HEK293T (cell line): ENCODE measurements at regions not wholly inside any gene's neighbourhood (a gene's known extent, or its start where the extent isn't known, plus 50 kb on each side); places are given as distances from the start of the nearest gene placed in this dataset.
A peak's percentile ranks its signal among the peaks of the same experiment; 100 is the strongest.

Experiments used
- CTCF ChIA-PET: fragments of 350-600 bp; formaldehyde crosslinking; extraction: SDS; loops from one replicate; lab custom pipeline; 2021; ENCODE audit warnings: antibody characterized with exemption, inconsistent platforms; lab: Yijun Ruan, JAX
- POLR2A ChIA-PET: fragments of 350-600 bp; formaldehyde crosslinking; extraction: SDS; loops from one replicate; lab custom pipeline; 2020; ENCODE audit warnings: antibody characterized with exemption, inconsistent platforms; lab: Yijun Ruan, JAX
- DNase-seq: peaks from one replicate; pipeline ENCODE4 v3.0.0; 2012; ENCODE audit warnings: mixed read lengths; ENCODE audit errors: extremely low spot score
- ARNT ChIP-seq: fragments of 450-650 bp; IDR thresholded peaks from 2 replicates; pipeline ENCODE4 v1.6.1; 2017; ENCODE audit warnings: mild to moderate bottlenecking
- BHLHE40 ChIP-seq: fragments of 450-650 bp; IDR thresholded peaks from 2 replicates; pipeline ENCODE4 v1.6.1; 2016; ENCODE audit warnings: mild to moderate bottlenecking, moderate library complexity, borderline replicate concordance
- CTBP1 ChIP-seq: fragments of 450-650 bp; IDR thresholded peaks from 2 replicates; pipeline ENCODE4 v1.6.1; 2016; ENCODE audit warnings: borderline replicate concordance
- ELF4 ChIP-seq: fragments of 450-650 bp; IDR thresholded peaks from 2 replicates; pipeline ENCODE4 v1.6.1; 2017; ENCODE audit warnings: antibody characterized with exemption
- FOXA1 ChIP-seq: fragments of 450-650 bp; IDR thresholded peaks from 2 replicates; pipeline ENCODE4 v1.6.1; 2016; ENCODE audit warnings: mild to moderate bottlenecking
- FOXK2 ChIP-seq: fragments of 450-650 bp; IDR thresholded peaks from 2 replicates; pipeline ENCODE4 v1.6.1; 2016; ENCODE audit warnings: mild to moderate bottlenecking
- FOXM1 ChIP-seq: fragments of 450-650 bp; IDR thresholded peaks from 2 replicates; pipeline ENCODE4 v1.6.1; 2017; ENCODE audit warnings: mild to moderate bottlenecking, borderline replicate concordance
- HDGF ChIP-seq: fragments of 450-650 bp; IDR thresholded peaks from 2 replicates; pipeline ENCODE4 v1.6.1; 2017; ENCODE audit warnings: antibody characterized with exemption, borderline replicate concordance
- L3MBTL2 ChIP-seq: fragments of 450-650 bp; conservative IDR thresholded peaks from 2 replicates; pipeline ENCODE4 v1.6.1; 2016; ENCODE audit warnings: mild to moderate bottlenecking
- LEF1 ChIP-seq: fragments of 450-650 bp; IDR thresholded peaks from 2 replicates; pipeline ENCODE4 v1.6.1; 2017; ENCODE audit warnings: mild to moderate bottlenecking, borderline replicate concordance
- NFRKB ChIP-seq: fragments of 450-650 bp; IDR thresholded peaks from 2 replicates; pipeline ENCODE4 v1.6.1; 2016; ENCODE audit warnings: mild to moderate bottlenecking, moderate library complexity
- PKNOX1 ChIP-seq: fragments of 450-650 bp; IDR thresholded peaks from 2 replicates; pipeline ENCODE4 v1.6.1; 2016
- SP1 ChIP-seq: fragments of 450-650 bp; IDR thresholded peaks from 2 replicates; pipeline ENCODE4 v1.6.1; 2017
- SUZ12 ChIP-seq: fragments of 450-650 bp; IDR thresholded peaks from 2 replicates; pipeline ENCODE4 v1.6.1; 2016; ENCODE audit warnings: mild to moderate bottlenecking
- TARDBP ChIP-seq: fragments of 450-650 bp; IDR thresholded peaks from 2 replicates; pipeline ENCODE4 v1.6.1; 2016
- ZNF384 ChIP-seq: fragments of 450-650 bp; IDR thresholded peaks from 2 replicates; pipeline ENCODE4 v1.6.1; 2016

DNA sequence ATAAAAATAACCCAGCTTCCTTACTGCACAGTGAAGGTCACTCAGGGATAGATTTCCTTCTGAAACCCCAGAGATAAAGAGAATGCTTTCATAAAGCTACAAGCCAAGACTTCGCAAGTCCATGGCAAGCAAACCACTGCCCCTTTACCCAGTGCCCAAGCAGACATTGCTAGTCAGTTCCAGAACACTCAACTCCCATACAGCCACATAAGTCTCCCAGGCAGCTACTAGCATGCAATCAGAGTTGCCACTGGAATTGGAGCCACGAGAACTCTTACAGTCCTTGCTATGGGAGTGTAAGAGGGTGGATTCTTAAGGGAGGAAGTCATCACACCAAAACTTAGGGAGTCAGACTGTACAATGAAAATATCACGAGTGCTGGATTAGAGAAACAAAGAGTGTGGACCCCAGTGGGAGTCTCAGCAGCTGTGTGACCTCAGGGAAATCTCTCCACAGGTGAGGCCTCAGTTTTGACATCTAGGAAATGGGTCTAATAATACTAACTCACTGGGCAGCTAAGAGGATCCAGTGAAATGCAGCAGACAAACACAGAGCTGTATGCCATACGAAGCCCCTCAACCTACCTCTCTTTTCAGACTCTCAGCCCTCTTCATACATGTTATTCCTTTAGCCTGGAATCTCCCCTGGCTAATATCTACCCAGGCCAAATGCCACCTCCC lies 526.6 kb downstream of the MN1 start:
- no peak for TF ChIP-seq ELF4
- TF ChIP-seq SUZ12 = no peak
- no peak for TF ChIP-seq BHLHE40
- no peak for TF ChIP-seq NFRKB
- TF ChIP-seq ARNT = no peak
- no peak for TF ChIP-seq ZNF384
- no peak for TF ChIP-seq SP1
- no peak for TF ChIP-seq PKNOX1
- no peak for TF ChIP-seq FOXM1
- TF ChIP-seq FOXA1 = no peak
- no peak for TF ChIP-seq HDGF
- TF ChIP-seq L3MBTL2 = no peak
- no peak for TF ChIP-seq FOXK2
- no peak for TF ChIP-seq CTBP1
- TF ChIP-seq LEF1 = no peak
- no peak for TF ChIP-seq TARDBP
- CTCF ChIA-PET = no interaction called here
- POLR2A ChIA-PET = no interaction called here
- DNase-seq = no peak

DNA sequence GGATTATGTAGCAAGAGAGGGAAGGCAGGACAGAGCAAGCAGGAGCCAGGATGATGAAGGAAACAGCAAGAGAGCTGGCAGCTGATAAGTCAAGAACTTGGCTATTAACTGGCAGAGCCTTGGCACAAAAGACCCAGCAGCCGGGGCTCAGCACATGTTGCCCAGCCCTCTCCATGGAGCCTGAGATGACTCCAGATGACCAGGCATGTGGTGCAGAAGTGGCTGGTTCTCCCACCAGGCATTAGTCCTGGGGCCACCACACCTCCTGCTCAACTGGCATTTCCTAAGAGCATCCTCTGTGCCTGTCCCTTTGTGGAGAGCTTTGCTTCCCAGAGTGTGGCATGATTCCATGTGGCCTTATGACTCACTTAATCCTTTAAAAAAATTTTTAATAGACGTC lies 522.6 kb downstream of the MN1 start:
- no peak for TF ChIP-seq ARNT
- no peak for TF ChIP-seq BHLHE40
- TF ChIP-seq L3MBTL2 = no peak
- no peak for TF ChIP-seq ELF4
- TF ChIP-seq FOXK2 = no peak
- TF ChIP-seq ZNF384 = no peak
- no peak for TF ChIP-seq FOXA1
- no peak for TF ChIP-seq NFRKB
- TF ChIP-seq HDGF = no peak
- TF ChIP-seq CTBP1 = no peak
- no peak for TF ChIP-seq SUZ12
- no peak for TF ChIP-seq TARDBP
- TF ChIP-seq SP1 = no peak
- no peak for TF ChIP-seq LEF1
- TF ChIP-seq FOXM1 = no peak
- ChIA-PET POLR2A (no interaction called here), CTCF (no interaction called here)
- DNase-seq = no peak

- ChIA-PET CTCF (no interaction called here), POLR2A (no interaction called here)
- TF ChIP-seq SUZ12 (no peak), FOXK2 (no peak), ZNF384 (no peak), HDGF (no peak), ARNT (no peak), PKNOX1 (no peak), LEF1 (no peak), CTBP1 (no peak), SP1 (no peak), L3MBTL2 (no peak), FOXA1 (no peak)
- no peak for DNase-seq
These were observed 518.3 kb downstream of the MN1 start for GRCh38 chr22:27283240-27283639.

GRCh38 chr22:27283714-27284113 lies 517.8 kb downstream of the MN1 start:
- ChIA-PET CTCF (no interaction called here), POLR2A (no interaction called here)
- DNase-seq = peak; percentile 42
- TF ChIP-seq L3MBTL2 (0 out of 2 replicates have a peak, but pooled peaks have one; percentile 18), FOXA1 (no peak), PKNOX1 (peak; percentile 81), FOXM1 (no peak)

GRCh38 chr22:27284324-27284723 lies 517.2 kb downstream of the MN1 start:
- TF ChIP-seq ARNT (no peak), SP1 (no peak), TARDBP (no peak), ELF4 (no peak), ZNF384 (no peak), BHLHE40 (no peak), FOXM1 (no peak), NFRKB (no peak), L3MBTL2 (no peak), PKNOX1 (no peak), LEF1 (no peak), SUZ12 (no peak), CTBP1 (no peak), HDGF (no peak), FOXK2 (no peak), FOXA1 (no peak)
- ChIA-PET POLR2A (no interaction called here), CTCF (no interaction called here)
- no peak for DNase-seq

GRCh38 chr22:27286711-27287110 lies 514.8 kb downstream of the MN1 start:
- TF ChIP-seq SUZ12 = no peak
- no peak for TF ChIP-seq BHLHE40
- TF ChIP-seq SP1 = no peak
- TF ChIP-seq HDGF = no peak
- TF ChIP-seq FOXA1 = no peak
- ChIA-PET CTCF (no interaction called here), POLR2A (no interaction called here)
- no peak for DNase-seq
